ENCODE measurements at regions not wholly inside any gene's neighbourhood (a gene's known extent, or its start where the extent isn't known, plus 50 kb on each side); places are given as distances from the start of the nearest gene placed in this dataset.

GRCh38 chr5:163809473-163809872 lies 304.1 kb downstream of the MAT2B start:
- Histone ChIP-seq H3K27ac (ENCODE audit: low read depth, low read length, poor library complexity, severe bottlenecking) (no peak overlapping the region), H4K20me1 (ENCODE audit: insufficient read depth, low read length) (no peaks in the 10 kb centered on the region), H3K4me1 (ENCODE audit: insufficient read depth, low read length, poor library complexity, severe bottlenecking) (no peaks in the 10 kb centered on the region), H3K9me3 (ENCODE audit: low read length) (no peaks in the 10 kb centered on the region), H3K4me2 (ENCODE audit: low read length) (no peak overlapping the region), H3K36me3 (ENCODE audit: insufficient read depth, low read length) (no peaks in the 10 kb centered on the region), H2AFZ (ENCODE audit: low read length) (no peak overlapping the region), H3K4me3 (ENCODE audit: low read depth, low read length, poor library complexity, severe bottlenecking) (no peak overlapping the region), H3K79me2 (ENCODE audit: insufficient read depth, low read depth, low read length) (no peaks in the 10 kb centered on the region), H3K9me2 (ENCODE audit: insufficient read depth, low read length) (no peaks in the 10 kb centered on the region)
- POLR2A ChIA-PET = no interaction called here
- intact Hi-C loops (cut with micrococcal nuclease; ENCODE audit: unreplicated experiment) = no loop called here
- TF ChIP-seq EZH2phosphoT487 (IDR thresholded peaks at IDR 0.05; ENCODE audit: borderline replicate concordance, low read depth, low read length) = no peak
- peak; percentile 69 for TF ChIP-seq CTCF (conservative IDR thresholded peaks at IDR 0.05; ENCODE audit: low read length)
- peak; percentile 45 for DNase-seq (ENCODE audit: low spot score)
- CTCF ChIA-PET (ENCODE audit: unreplicated experiment) = no interaction called here
- no TSS peak for BruUV-seq (replicated peaks)

GRCh38 chr5:163813900-163814299 lies 308.5 kb downstream of the MAT2B start:
- CTCF ChIA-PET (ENCODE audit: unreplicated experiment) = no interaction called here
- no peaks in the 10 kb centered on the region for H3K4me1 ChIP-seq (ENCODE audit: insufficient read depth, low read length, poor library complexity, severe bottlenecking)
- no peaks in the 10 kb centered on the region for H3K9me3 ChIP-seq (ENCODE audit: low read length)
- POLR2A ChIA-PET = no interaction called here
- intact Hi-C loops (cut with micrococcal nuclease; ENCODE audit: unreplicated experiment) = no loop called here
- TF ChIP-seq EZH2phosphoT487 (IDR thresholded peaks at IDR 0.05; ENCODE audit: borderline replicate concordance, low read depth, low read length) (no peak), CTCF (conservative IDR thresholded peaks at IDR 0.05; ENCODE audit: low read length) (no peak)
- H3K9me2 ChIP-seq (ENCODE audit: insufficient read depth, low read length) = no peaks in the 10 kb centered on the region
- H3K36me3 ChIP-seq (ENCODE audit: insufficient read depth, low read length) = no peaks in the 10 kb centered on the region
- H3K27ac ChIP-seq (ENCODE audit: low read depth, low read length, poor library complexity, severe bottlenecking) = no peak overlapping the region
- H3K4me3 ChIP-seq (ENCODE audit: low read depth, low read length, poor library complexity, severe bottlenecking) = no peak overlapping the region
- H2AFZ ChIP-seq (ENCODE audit: low read length) = no peak overlapping the region
- DNase-seq (ENCODE audit: low spot score) = no peak
- H4K20me1 ChIP-seq (ENCODE audit: insufficient read depth, low read length) = no peaks in the 10 kb centered on the region
- H3K4me2 ChIP-seq (ENCODE audit: low read length) = no peak overlapping the region
- no peaks in the 10 kb centered on the region for H3K79me2 ChIP-seq (ENCODE audit: insufficient read depth, low read depth, low read length)
- BruUV-seq (replicated peaks) = no TSS peak

GRCh38 chr5:163815240-163815791 lies 309.9 kb downstream of the MAT2B start:
- Histone ChIP-seq H4K20me1 (ENCODE audit: insufficient read depth, low read length) (no peaks in the 10 kb centered on the region), H3K79me2 (ENCODE audit: insufficient read depth, low read depth, low read length) (no peaks in the 10 kb centered on the region), H3K4me1 (ENCODE audit: insufficient read depth, low read length, poor library complexity, severe bottlenecking) (no peaks in the 10 kb centered on the region), H3K4me2 (ENCODE audit: low read length) (no peak overlapping the region), H3K36me3 (ENCODE audit: insufficient read depth, low read length) (no peaks in the 10 kb centered on the region), H3K27ac (ENCODE audit: low read depth, low read length, poor library complexity, severe bottlenecking) (no peak overlapping the region), H2AFZ (ENCODE audit: low read length) (no peak overlapping the region), H3K4me3 (ENCODE audit: low read depth, low read length, poor library complexity, severe bottlenecking) (no peak overlapping the region), H3K9me3 (ENCODE audit: low read length) (no peaks in the 10 kb centered on the region), H3K9me2 (ENCODE audit: insufficient read depth, low read length) (no peaks in the 10 kb centered on the region)
- POLR2A ChIA-PET = interaction anchor here (0.7 kb wide), 1 partner anchor 14 kb away, joined by 3 read pairs; no protein-coding TSS in a partner anchor
- DNase-seq (ENCODE audit: low spot score) = no peak
- BruUV-seq (replicated peaks) = no TSS peak
- CTCF ChIA-PET (ENCODE audit: unreplicated experiment) = no interaction called here
- no peak for TF ChIP-seq EZH2phosphoT487 (IDR thresholded peaks at IDR 0.05; ENCODE audit: borderline replicate concordance, low read depth, low read length)
- no peak for TF ChIP-seq CTCF (conservative IDR thresholded peaks at IDR 0.05; ENCODE audit: low read length)
- intact Hi-C loops (cut with micrococcal nuclease; ENCODE audit: unreplicated experiment) = no loop called here
